HCT116 (cell line): ENCODE measurements at regions not wholly inside any gene's neighbourhood (a gene's known extent, or its start where the extent isn't known, plus 50 kb on each side); places are given as distances from the start of the nearest gene placed in this dataset.

Experiments used
- ATAC-seq: fragments of 200-7000 bp; cut with Tn5 transposase; 2 replicates; pipeline ENCODE4 v1.9.1; 2020; ENCODE audit warnings: mild to moderate bottlenecking, moderate library complexity
- BruUV-seq: library from RNA; stranded (reverse); fragments of 400-500 nt; replicated peaks from 2 replicates; lab custom pipeline; 2021; lab: Mats Ljungman, UMichigan
- CTCF ChIA-PET: fragments of 300-600 bp; sonication (Branson Sonifier 250); formaldehyde crosslinking; loops from one replicate; lab custom pipeline; 2021; ENCODE audit warnings: antibody characterized with exemption; lab: Charles Lee
- POLR2A ChIA-PET: fragments of 300-600, 350-600 bp; sonication (Branson Sonifier 250); formaldehyde crosslinking; loops from one replicate; lab custom pipeline; 2021; ENCODE audit warnings: antibody characterized with exemption; lab: Charles Lee
- RAD21 ChIA-PET, 2 experiments: fragments of 300-600 bp; sonication (Branson Sonifier 250); formaldehyde crosslinking; loops; one replicate each; lab custom pipeline; 2023; ENCODE audit warnings: low total read pairs in 2 of 2; ENCODE audit not compliant: uncharacterized antibody in 2 of 2, unreplicated experiment in 2 of 2, low non-redundant PET in 1 of 2; lab: Charles Lee
- DNase-seq: peaks from one replicate; pipeline ENCODE4 v3.0.0-alpha.2; 2010; ENCODE audit warnings: low read depth, low spot score
- H2AFZ ChIP-seq: fragments of 200-600 bp; shearing (Covaris generic), sonication (generic); 2 replicates; pipeline ENCODE4 v1.6.1; 2017; ENCODE audit warnings: low read depth, mixed run types, mixed read lengths, antibody characterized with exemption, low read length; ENCODE audit not compliant: poor library complexity, severe bottlenecking
- H3K27ac ChIP-seq: 2 replicates; pipeline ENCODE4 v1.5.1; 2012; ENCODE audit warnings: low read depth, low read length
- H3K27me3 ChIP-seq: fragments of 200-600 bp; sonication (generic); 2 replicates; pipeline ENCODE4 v1.6.1; 2016; ENCODE audit warnings: mixed run types, low read length, mixed read lengths; ENCODE audit not compliant: insufficient read depth
- H3K36me3 ChIP-seq, 2 experiments: fragments of 200-500 bp in 1 of 2; fragments of 200-600 bp in 1 of 2; sonication (Bioruptor generic) in 1 of 2; sonication (generic) in 1 of 2; 2 replicates each; pipeline versions ENCODE4 v1.5.1 to v1.6.1; 2014 to 2016; ENCODE audit warnings: low read length in 2 of 2, inconsistent platforms in 1 of 2, mixed read lengths in 1 of 2, mixed run types in 1 of 2; ENCODE audit not compliant: insufficient read depth in 2 of 2, control insufficient read depth in 1 of 2
- H3K4me1 ChIP-seq, 2 experiments: fragments of 200-600 bp in 1 of 2; sonication (generic) in 1 of 2; 2 replicates each; pipeline versions ENCODE4 v1.5.1 to v1.6.1; 2012 to 2017; ENCODE audit warnings: low read length in 2 of 2, inconsistent platforms in 1 of 2, mild to moderate bottlenecking in 1 of 2, mixed read lengths in 1 of 2, mixed run types in 1 of 2, moderate library complexity in 1 of 2; ENCODE audit not compliant: insufficient read depth in 2 of 2, control insufficient read depth in 1 of 2
- H3K4me2 ChIP-seq: fragments of 200-600 bp; sonication (generic); 2 replicates; pipeline ENCODE4 v1.6.1; 2017; ENCODE audit warnings: mixed run types, low read length, mixed read lengths
- H3K4me3 ChIP-seq, 2 experiments: fragments of 200-600 bp in 1 of 2; sonication (generic) in 1 of 2; replicated peaks in 1 of 2; 2 replicates each; pipeline ENCODE4 v1.5.1; 2011 to 2016; ENCODE audit warnings: low read length in 2 of 2, control low read depth in 1 of 2, low read depth in 1 of 2, mild to moderate bottlenecking in 1 of 2, mixed read lengths in 1 of 2, mixed run types in 1 of 2
- H3K79me2 ChIP-seq: fragments of 200-600 bp; sonication (generic); 2 replicates; pipeline ENCODE4 v1.6.1; 2017; ENCODE audit warnings: mild to moderate bottlenecking, mixed run types, low read length, moderate library complexity, mixed read lengths; ENCODE audit not compliant: insufficient read depth
- H3K9ac ChIP-seq: fragments of 200-600 bp; sonication (generic); 2 replicates; pipeline ENCODE4 v1.6.1; 2016; ENCODE audit warnings: low read length, mixed read lengths
- H3K9me2 ChIP-seq: fragments of 200-600 bp; sonication (generic), shearing (Covaris generic); 2 replicates; pipeline ENCODE4 v1.6.1; 2017; ENCODE audit warnings: mixed run types, mild to moderate bottlenecking, moderate library complexity; ENCODE audit not compliant: insufficient read depth
- H3K9me3 ChIP-seq, 2 experiments: fragments of 200-500 bp in 1 of 2; fragments of 200-600 bp in 1 of 2; sonication (Bioruptor generic) in 1 of 2; sonication (generic) in 1 of 2; 2 replicates each; pipeline ENCODE4 v1.6.1; 2014 to 2017; ENCODE audit warnings: low read length in 2 of 2, mixed read lengths in 2 of 2, inconsistent platforms in 1 of 2, low read depth in 1 of 2, mild to moderate bottlenecking in 1 of 2, mixed run types in 1 of 2, moderate library complexity in 1 of 2; ENCODE audit not compliant: control insufficient read depth in 1 of 2, insufficient read depth in 1 of 2
- H4K20me1 ChIP-seq: fragments of 200-600 bp; sonication (generic), shearing (Covaris generic); 2 replicates; pipeline ENCODE4 v1.6.1; 2017; ENCODE audit warnings: mixed run types, mild to moderate bottlenecking, moderate library complexity; ENCODE audit not compliant: insufficient read depth
- ELF1 ChIP-seq: IDR thresholded peaks from 2 replicates; pipeline ENCODE4 v1.6.1; 2012; ENCODE audit warnings: low read depth, borderline replicate concordance
- EZH2phosphoT487 ChIP-seq: fragments of 200-600 bp; IDR thresholded peaks from 2 replicates; pipeline ENCODE4 v1.6.1; 2018; ENCODE audit warnings: antibody characterized with exemption, borderline replicate concordance
- POLR2A ChIP-seq: IDR thresholded peaks from 2 replicates; pipeline ENCODE4 v1.7.0; 2011; ENCODE audit warnings: borderline replicate concordance; ENCODE audit not compliant: insufficient read depth, insufficient read length; ENCODE audit errors: extremely low read depth
- POLR2AphosphoS5 ChIP-seq: IDR thresholded peaks from 2 replicates; pipeline ENCODE4 v1.6.1; 2011; ENCODE audit warnings: mild to moderate bottlenecking, low read depth, low read length, moderate library complexity
- RAD21 ChIP-seq: IDR thresholded peaks from 2 replicates; pipeline ENCODE4 v1.6.1; 2012; ENCODE audit warnings: low read depth, mild to moderate bottlenecking
- SP1 ChIP-seq: IDR thresholded peaks from 2 replicates; pipeline ENCODE4 v1.6.1; 2012; ENCODE audit warnings: low read depth
- SRF ChIP-seq: IDR thresholded peaks from 2 replicates; pipeline ENCODE4 v1.6.1; 2012; ENCODE audit warnings: low read depth
- TCF7L2 ChIP-seq: IDR thresholded peaks from 2 replicates; pipeline ENCODE4 v1.7.0; 2011; ENCODE audit warnings: borderline replicate concordance, inconsistent platforms; ENCODE audit not compliant: insufficient read depth, insufficient read length; ENCODE audit errors: extremely low read depth
- YY1 ChIP-seq: IDR thresholded peaks from 2 replicates; pipeline ENCODE4 v1.6.1; 2011; ENCODE audit warnings: low read length, low read depth, moderate library complexity, mild to moderate bottlenecking; ENCODE audit not compliant: insufficient replicate concordance; ENCODE audit errors: extremely low read depth
- ZFX ChIP-seq: fragments of 450-650 bp; IDR thresholded peaks from 2 replicates; pipeline ENCODE4 v1.6.1; 2017
- ZNF274 ChIP-seq: fragments of 200-500 bp; sonication (Bioruptor generic); IDR thresholded peaks from 2 replicates; pipeline ENCODE4 v1.6.1; 2014; ENCODE audit warnings: mild to moderate bottlenecking, low read depth, low read length, inconsistent platforms
- intact Hi-C: fragments of 100-400 bp; cut with micrococcal nuclease; formaldehyde crosslinking; loops from 2 replicates; pipeline ENCODE4 v1.10.0; 2022
- TF ChIP-seq, protein P1 (sequence below): IDR thresholded peaks from 2 replicates; pipeline ENCODE4 v1.6.1; 2012; ENCODE audit warnings: low read depth
- TF ChIP-seq, protein P2 (sequence below): IDR thresholded peaks from 2 replicates; pipeline ENCODE4 v1.6.1; 2012
- TF ChIP-seq, protein P3 (sequence below), 3 experiments: fragments of 200-600 bp in 1 of 3; sonication (generic) in 1 of 3; IDR thresholded peaks in 2 of 3; conservative IDR thresholded peaks in 1 of 3; 2 replicates each; pipeline ENCODE4 v1.5.1; 2012 to 2017; ENCODE audit warnings: low read depth in 2 of 3, low read length in 2 of 3, antibody characterized with exemption in 1 of 3, borderline replicate concordance in 1 of 3, control low read depth in 1 of 3, mild to moderate bottlenecking in 1 of 3, mixed read lengths in 1 of 3, mixed run types in 1 of 3, moderate library complexity in 1 of 3; ENCODE audit not compliant: insufficient read depth in 1 of 3

DNA sequence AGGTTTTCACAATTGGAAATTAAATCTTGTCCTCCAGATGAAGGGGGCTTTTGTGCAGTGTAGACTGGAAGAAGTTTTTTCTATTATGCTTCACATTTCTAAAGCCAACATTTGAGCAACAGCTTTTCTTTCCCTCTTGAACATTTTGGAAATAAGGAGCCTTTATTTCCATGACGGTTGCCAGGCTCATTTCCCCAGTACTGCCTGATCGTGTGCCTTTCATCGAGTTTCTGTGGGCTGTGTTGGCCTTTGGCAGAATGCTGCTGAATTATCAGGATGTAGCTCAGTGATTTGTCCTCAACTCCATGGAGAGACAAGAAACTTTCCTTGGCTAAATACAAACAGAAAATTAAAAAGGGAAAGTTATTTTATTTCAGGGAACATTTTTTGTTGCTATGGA, 314.8 kb upstream of the LRRC3B start:
- no peak overlapping the region for H2AFZ ChIP-seq
- no peak overlapping the region for H3K4me3 ChIP-seq
- BruUV-seq = no TSS peak
- ChIA-PET RAD21 (no interaction called here), CTCF (no interaction called here), POLR2A (no interaction called here)
- DNase-seq = no peak
- H3K9me3 ChIP-seq = peaks cover 0 to 6% of the 10 kb centered on the region in 2 experiments; a peak in 2 of 4 replicates
- no peaks in the 10 kb centered on the region for H3K9me2 ChIP-seq
- TF ChIP-seq SP1 (no peak), ZNF274 (no peak), ELF1 (no peak), TCF7L2 (no peak), SRF (no peak), POLR2A (no peak), RAD21 (no peak), POLR2AphosphoS5 (no peak), EZH2phosphoT487 (no peak), ZFX (no peak), YY1 (no peak)
- TF ChIP-seq, protein P1, sequence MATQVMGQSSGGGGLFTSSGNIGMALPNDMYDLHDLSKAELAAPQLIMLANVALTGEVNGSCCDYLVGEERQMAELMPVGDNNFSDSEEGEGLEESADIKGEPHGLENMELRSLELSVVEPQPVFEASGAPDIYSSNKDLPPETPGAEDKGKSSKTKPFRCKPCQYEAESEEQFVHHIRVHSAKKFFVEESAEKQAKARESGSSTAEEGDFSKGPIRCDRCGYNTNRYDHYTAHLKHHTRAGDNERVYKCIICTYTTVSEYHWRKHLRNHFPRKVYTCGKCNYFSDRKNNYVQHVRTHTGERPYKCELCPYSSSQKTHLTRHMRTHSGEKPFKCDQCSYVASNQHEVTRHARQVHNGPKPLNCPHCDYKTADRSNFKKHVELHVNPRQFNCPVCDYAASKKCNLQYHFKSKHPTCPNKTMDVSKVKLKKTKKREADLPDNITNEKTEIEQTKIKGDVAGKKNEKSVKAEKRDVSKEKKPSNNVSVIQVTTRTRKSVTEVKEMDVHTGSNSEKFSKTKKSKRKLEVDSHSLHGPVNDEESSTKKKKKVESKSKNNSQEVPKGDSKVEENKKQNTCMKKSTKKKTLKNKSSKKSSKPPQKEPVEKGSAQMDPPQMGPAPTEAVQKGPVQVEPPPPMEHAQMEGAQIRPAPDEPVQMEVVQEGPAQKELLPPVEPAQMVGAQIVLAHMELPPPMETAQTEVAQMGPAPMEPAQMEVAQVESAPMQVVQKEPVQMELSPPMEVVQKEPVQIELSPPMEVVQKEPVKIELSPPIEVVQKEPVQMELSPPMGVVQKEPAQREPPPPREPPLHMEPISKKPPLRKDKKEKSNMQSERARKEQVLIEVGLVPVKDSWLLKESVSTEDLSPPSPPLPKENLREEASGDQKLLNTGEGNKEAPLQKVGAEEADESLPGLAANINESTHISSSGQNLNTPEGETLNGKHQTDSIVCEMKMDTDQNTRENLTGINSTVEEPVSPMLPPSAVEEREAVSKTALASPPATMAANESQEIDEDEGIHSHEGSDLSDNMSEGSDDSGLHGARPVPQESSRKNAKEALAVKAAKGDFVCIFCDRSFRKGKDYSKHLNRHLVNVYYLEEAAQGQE = no peak
- TF ChIP-seq, protein P2, sequence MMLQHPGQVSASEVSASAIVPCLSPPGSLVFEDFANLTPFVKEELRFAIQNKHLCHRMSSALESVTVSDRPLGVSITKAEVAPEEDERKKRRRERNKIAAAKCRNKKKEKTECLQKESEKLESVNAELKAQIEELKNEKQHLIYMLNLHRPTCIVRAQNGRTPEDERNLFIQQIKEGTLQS = no peak
- TF ChIP-seq, protein P3, sequence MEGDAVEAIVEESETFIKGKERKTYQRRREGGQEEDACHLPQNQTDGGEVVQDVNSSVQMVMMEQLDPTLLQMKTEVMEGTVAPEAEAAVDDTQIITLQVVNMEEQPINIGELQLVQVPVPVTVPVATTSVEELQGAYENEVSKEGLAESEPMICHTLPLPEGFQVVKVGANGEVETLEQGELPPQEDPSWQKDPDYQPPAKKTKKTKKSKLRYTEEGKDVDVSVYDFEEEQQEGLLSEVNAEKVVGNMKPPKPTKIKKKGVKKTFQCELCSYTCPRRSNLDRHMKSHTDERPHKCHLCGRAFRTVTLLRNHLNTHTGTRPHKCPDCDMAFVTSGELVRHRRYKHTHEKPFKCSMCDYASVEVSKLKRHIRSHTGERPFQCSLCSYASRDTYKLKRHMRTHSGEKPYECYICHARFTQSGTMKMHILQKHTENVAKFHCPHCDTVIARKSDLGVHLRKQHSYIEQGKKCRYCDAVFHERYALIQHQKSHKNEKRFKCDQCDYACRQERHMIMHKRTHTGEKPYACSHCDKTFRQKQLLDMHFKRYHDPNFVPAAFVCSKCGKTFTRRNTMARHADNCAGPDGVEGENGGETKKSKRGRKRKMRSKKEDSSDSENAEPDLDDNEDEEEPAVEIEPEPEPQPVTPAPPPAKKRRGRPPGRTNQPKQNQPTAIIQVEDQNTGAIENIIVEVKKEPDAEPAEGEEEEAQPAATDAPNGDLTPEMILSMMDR (IDR thresholded peaks at IDR 0.05 in 2 of 3, conservative IDR thresholded peaks at IDR 0.05 in 1 of 3; ENCODE audit: borderline replicate concordance in 1 of 3, insufficient read depth in 1 of 3, low read depth in 2 of 3, low read length in 2 of 3) = no peak
- TF ChIP-seq, all 23 proteins: peak for 0
- H3K9ac ChIP-seq = no peak overlapping the region
- no peak overlapping the region for H3K27ac ChIP-seq
- no peaks in the 10 kb centered on the region for H3K27me3 ChIP-seq
- H4K20me1 ChIP-seq = no peaks in the 10 kb centered on the region
- intact Hi-C loops = no loop called here
- H3K36me3 ChIP-seq = no peaks in the 10 kb centered on the region
- no peaks in the 10 kb centered on the region for H3K4me1 ChIP-seq
- no peaks in the 10 kb centered on the region for H3K79me2 ChIP-seq
- no peak for ATAC-seq
- H3K4me2 ChIP-seq = no peak overlapping the region
